WERI-Rb-1 (cell line): ENCODE measurements at regions not wholly inside any gene's neighbourhood (a gene's known extent, or its start where the extent isn't known, plus 50 kb on each side); places are given as distances from the start of the nearest gene placed in this dataset.

Source experiments
- DNase-seq: peaks from one replicate; pipeline ENCODE4 v3.0.0-alpha.2; 2020
- H3K27ac ChIP-seq: fragments of 250-450 bp; sonication (Bioruptor Pico); 2 replicates; pipeline ENCODE4 v1.5.1; 2020; ENCODE audit warnings: mild to moderate bottlenecking, moderate library complexity
- H3K27me3 ChIP-seq: fragments of 250-450 bp; sonication (Bioruptor Pico); 2 replicates; pipeline ENCODE4 v1.5.1; 2021; ENCODE audit warnings: mild to moderate bottlenecking, low read depth, moderate library complexity; ENCODE audit not compliant: insufficient read depth, severe bottlenecking
- H3K36me3 ChIP-seq: fragments of 250-450 bp; sonication (Bioruptor Pico); 2 replicates; pipeline ENCODE4 v1.5.1; 2020; ENCODE audit warnings: mild to moderate bottlenecking, moderate library complexity
- H3K4me3 ChIP-seq: 2 replicates; pipeline ENCODE4 v1.5.1; 2011; ENCODE audit warnings: low read depth, mild to moderate bottlenecking, control low read depth, low read length
- H3K9me3 ChIP-seq: fragments of 250-450 bp; sonication (Bioruptor Pico); 2 replicates; pipeline ENCODE4 v1.5.1; 2021; ENCODE audit warnings: mild to moderate bottlenecking, moderate library complexity; ENCODE audit not compliant: severe bottlenecking
- TF ChIP-seq, protein P1 (sequence below): IDR thresholded peaks from 2 replicates; pipeline ENCODE4 v1.5.1; 2011; ENCODE audit warnings: low read depth, mild to moderate bottlenecking, control low read depth, inconsistent platforms, low read length

GRCh38 chr12:91370086-91370868 lies 187.7 kb upstream of the DCN start:
- H3K27ac ChIP-seq = no peak overlapping the region
- DNase-seq = no peak
- H3K9me3 ChIP-seq = no peaks in the 10 kb centered on the region
- no peak overlapping the region for H3K4me3 ChIP-seq
- H3K27me3 ChIP-seq = no peaks in the 10 kb centered on the region
- H3K36me3 ChIP-seq = no peaks in the 10 kb centered on the region
- TF ChIP-seq, protein P1, sequence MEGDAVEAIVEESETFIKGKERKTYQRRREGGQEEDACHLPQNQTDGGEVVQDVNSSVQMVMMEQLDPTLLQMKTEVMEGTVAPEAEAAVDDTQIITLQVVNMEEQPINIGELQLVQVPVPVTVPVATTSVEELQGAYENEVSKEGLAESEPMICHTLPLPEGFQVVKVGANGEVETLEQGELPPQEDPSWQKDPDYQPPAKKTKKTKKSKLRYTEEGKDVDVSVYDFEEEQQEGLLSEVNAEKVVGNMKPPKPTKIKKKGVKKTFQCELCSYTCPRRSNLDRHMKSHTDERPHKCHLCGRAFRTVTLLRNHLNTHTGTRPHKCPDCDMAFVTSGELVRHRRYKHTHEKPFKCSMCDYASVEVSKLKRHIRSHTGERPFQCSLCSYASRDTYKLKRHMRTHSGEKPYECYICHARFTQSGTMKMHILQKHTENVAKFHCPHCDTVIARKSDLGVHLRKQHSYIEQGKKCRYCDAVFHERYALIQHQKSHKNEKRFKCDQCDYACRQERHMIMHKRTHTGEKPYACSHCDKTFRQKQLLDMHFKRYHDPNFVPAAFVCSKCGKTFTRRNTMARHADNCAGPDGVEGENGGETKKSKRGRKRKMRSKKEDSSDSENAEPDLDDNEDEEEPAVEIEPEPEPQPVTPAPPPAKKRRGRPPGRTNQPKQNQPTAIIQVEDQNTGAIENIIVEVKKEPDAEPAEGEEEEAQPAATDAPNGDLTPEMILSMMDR = no peak

DNA sequence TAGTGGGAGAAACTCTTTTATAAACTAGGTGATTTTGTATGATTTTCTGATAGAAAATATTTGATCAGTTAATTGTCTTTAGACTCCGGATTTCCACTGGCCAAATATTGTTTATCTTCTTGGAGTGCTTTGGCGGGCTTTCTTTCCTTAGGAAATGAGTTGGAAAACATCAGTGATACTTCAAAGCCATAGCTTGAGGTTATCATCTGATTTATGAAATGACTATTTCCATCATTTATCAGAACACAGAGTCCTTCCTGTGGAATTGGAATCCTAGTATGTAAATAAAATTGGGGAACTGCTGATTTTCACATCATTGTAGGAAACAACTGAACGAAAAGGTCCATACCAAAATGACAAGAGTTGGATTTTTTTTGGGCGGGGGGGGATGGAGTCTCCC lies 186.0 kb upstream of the DCN start:
- no peaks in the 10 kb centered on the region for H3K36me3 ChIP-seq
- no peak overlapping the region for H3K27ac ChIP-seq
- TF ChIP-seq, protein P1 = no peak
- no peaks in the 10 kb centered on the region for H3K9me3 ChIP-seq
- no peak overlapping the region for H3K4me3 ChIP-seq
- no peaks in the 10 kb centered on the region for H3K27me3 ChIP-seq
- DNase-seq = no peak

DNA sequence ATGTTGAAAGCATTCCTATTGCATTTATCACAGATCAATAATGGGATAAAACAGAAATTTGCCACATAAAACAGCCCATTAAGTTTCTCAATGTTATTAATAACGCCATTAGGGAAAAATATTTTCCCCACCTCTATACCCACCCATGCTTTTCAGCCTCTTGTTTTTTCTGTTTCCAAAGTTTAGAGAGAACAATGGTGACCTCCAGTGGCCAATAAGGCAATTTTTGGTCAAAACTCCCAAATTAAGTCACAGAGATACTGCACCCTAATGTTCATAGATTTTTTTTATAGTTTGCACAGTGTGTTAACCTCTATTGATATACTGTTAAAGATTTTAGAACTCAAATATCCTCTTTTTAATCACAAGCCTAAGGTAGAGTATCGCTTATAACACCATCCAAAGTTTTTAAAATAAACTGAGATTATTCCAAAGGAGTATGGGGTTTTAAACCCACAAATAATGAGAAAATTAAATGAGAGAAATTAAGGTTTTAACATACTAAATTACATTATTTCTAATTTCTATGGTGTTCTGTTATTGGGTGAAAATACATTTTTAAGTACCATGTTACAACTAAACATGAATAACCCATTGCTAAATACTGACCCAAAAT lies 184.7 kb upstream of the DCN start:
- no peaks in the 10 kb centered on the region for H3K36me3 ChIP-seq
- no peak overlapping the region for H3K27ac ChIP-seq
- no peaks in the 10 kb centered on the region for H3K9me3 ChIP-seq
- H3K4me3 ChIP-seq = no peak overlapping the region
- no peak for DNase-seq
- TF ChIP-seq, protein P1 = 0 out of 2 replicates have a peak, but pooled peaks have one; percentile 12
- no peaks in the 10 kb centered on the region for H3K27me3 ChIP-seq

GRCh38 chr12:91364471-91365184 lies 182.0 kb upstream of the DCN start:
- no peak overlapping the region for H3K4me3 ChIP-seq
- no peaks in the 10 kb centered on the region for H3K27me3 ChIP-seq
- no peak for DNase-seq
- TF ChIP-seq, protein P1 = no peak
- H3K9me3 ChIP-seq = no peaks in the 10 kb centered on the region
- H3K27ac ChIP-seq = no peak overlapping the region
- no peaks in the 10 kb centered on the region for H3K36me3 ChIP-seq

GRCh38 chr12:91361864-91362263 lies 179.2 kb upstream of the DCN start:
- H3K4me3 ChIP-seq = no peak overlapping the region
- no peaks in the 10 kb centered on the region for H3K9me3 ChIP-seq
- H3K27ac ChIP-seq = no peak overlapping the region
- no peak for DNase-seq
- TF ChIP-seq, protein P1 = 0 out of 2 replicates have a peak, but pooled peaks have one; percentile 16
- no peaks in the 10 kb centered on the region for H3K27me3 ChIP-seq
- H3K36me3 ChIP-seq = no peaks in the 10 kb centered on the region
